Middle frontal gyrus (tissue), 1 donor: ENCODE measurements at regions not wholly inside any gene's neighbourhood (a gene's known extent, or its start where the extent isn't known, plus 50 kb on each side); places are given as distances from the start of the nearest gene placed in this dataset.

Source experiments
- DNase-seq: peaks from one replicate; pipeline ENCODE4 v3.0.0-alpha.2; 2015; ENCODE audit warnings: low spot score; ENCODE audit errors: extremely low spot score

DNA sequence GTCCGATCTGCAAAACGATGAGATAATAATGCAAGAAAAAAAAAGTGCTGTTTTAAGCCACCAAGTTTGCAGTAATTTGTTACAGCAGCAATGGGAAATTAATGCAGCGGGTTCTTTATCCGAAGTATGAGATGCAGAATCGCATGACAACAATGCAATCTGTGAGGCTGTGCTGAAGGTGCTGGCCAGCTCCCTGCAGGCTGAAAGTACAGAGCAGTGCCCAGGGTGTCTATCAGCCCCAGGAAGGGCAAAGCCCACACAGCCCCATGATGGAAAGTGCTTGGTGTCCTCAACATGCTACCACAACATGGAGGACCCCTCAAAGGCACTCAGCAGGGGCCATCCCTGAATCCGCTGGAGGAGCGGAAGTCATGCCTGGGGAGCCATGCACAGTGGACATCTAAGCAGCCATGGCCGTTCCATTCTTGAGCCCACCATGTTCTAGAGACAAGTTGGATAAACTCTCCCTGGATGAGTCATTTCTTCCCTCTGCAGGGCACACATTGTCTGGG, 199.5 kb upstream of the PFKP start:
- no peak for DNase-seq

DNA sequence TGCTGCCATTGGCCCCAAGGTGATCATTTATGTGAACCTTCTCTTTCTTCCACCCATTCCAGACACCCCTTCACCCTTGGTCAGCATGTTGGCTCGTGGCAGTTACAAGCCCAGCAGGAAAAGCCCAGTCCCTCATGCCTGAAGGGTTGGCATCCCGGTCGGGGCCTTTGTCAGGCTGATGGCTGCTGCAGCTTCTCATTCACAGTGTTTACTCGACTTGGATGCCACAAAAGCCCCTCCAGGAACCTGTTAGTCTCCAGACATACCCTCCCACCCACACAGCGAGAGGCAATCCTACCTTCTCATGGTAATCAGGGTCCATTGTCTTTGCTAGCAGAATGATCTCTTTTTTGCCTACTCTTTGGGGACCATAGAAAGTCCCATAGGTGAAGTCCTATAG, 200.8 kb upstream of the PFKP start:
- no peak for DNase-seq

DNA sequence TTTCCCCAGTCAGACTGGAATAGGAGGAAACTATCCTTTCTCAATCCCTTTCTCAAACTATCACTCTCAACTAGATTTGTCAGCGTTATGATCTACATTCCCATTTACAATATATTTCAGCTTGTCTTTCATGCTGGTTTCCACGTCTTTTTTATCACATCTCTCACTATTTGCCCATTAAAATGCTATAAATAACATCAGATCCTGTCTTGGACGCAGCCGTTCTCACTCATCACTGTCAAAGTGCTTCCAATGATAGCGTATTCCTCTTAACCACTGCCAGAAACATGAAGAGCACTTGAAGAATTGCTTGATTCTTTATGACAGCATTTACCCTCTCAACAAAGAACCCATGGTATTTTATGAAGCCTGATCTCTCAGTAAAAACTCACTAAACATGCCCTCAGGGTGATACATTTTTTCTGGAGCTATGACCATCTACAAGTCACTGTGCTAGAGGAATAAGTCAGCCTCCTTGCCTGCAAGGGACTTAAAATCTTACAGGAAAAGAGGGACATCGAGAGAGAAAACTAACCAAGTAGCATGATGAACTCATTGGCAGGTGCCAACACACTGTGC, 205.6 kb upstream of the PFKP start:
- DNase-seq, result no peak

DNA sequence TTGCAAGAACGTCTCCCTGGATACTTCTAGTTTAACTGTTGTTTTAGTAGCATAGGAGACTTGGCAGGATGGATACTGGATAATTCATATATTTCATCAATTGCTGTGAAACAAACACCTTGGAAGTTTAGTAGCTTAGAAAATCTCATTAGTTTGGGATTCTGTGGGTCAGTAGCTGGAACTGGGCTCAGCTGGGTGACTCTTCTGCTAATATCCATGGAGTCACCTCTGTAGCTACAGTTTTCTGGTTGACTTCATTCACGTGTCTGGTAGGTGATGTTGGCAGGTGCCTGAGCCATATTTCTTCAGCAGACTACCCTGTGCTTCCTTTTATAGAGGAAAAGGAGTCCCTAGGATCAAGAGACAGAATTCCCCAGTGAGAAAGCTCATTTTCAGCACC, 208.9 kb upstream of the PFKP start:
- DNase-seq, result no peak

DNA sequence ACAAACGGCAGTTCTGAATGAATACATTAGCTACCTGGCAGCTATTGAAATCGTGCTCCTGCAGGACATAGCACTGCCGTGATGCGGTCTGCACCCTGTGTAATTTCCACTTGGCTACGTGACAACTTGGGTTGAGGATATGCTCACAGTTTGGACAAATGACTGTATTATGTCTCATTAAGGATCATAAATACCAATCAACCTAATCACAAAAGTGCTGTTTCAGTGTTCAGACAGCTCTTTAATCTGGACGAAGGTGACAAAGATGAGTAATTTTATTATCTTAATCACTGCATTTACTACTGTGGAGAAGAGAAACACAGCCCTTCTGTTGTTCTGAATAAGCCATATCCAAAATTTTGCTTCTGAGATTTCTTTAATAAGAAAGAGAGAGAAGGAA, 210.8 kb upstream of the PFKP start:
- no peak for DNase-seq

DNA sequence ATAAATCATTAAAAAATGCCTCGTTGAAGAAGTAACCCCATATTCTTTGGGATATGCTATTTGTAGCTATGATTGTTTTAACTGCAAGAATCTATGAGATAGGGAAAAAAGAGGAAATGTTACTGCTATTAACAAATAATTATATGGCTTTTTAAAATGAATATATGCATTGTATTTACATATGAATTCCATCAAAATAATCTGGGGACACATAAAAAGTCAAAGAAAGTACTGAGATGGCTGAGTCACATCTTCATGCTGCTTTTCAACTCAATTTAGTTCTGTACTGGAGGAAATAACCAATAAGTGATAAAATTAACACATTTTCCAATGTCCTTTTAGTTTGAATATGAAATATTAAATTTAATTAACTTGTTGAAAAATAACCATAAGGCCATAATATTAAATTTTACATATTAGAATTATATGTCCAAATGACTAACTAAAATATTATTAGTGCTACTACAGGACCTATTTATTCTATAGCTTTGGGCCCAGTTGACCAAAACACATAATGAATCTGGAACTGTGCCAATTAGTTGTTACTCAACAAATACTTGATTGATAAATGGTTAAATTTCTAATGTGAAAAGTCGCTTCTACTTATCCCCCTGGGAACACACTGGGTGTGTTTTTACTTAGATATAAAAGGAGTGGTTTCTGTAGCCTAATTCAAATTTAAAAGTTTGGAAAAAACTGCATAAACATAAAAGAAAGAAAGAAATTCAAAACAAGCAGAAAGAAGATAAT, 214.6 kb upstream of the PFKP start:
- no peak for DNase-seq

DNA sequence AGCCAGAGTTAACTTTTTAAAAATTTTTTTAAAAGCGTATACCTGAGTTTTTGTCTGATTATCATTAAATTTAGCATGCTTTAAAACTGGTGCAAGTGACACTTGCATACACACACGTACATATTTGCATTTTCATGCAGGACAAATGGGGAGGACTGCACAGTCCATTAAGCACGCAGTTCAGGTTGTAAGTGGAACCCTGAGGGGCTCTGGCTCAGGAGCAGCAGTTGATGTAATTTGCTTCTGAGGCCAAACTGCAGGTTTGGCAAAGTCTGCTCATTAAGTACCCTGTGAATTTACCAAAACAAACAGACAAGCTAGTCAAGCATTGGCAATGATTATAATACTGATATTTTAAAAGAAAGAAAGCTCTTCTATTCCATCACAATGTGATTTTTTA, 215.8 kb upstream of the PFKP start:
- no peak for DNase-seq

DNA sequence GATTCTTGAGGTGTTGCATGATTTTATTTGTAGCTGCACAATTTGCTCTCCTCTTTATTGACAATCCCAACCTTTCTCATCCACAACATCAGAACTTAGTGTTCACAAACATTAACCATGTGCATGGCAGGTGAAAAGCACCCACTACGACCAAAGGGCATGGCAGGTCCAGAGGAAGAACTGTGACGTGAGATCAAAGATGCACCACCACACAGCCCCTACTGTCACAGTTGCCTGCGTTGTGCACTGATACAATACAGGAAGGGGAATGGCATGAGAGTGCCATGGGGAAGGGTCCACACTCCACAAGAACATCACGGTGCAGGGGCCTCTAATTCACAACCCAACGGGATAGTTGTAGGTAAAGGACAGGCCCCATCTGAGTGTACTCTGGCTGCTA, 217.1 kb upstream of the PFKP start:
- no peak for DNase-seq

DNA sequence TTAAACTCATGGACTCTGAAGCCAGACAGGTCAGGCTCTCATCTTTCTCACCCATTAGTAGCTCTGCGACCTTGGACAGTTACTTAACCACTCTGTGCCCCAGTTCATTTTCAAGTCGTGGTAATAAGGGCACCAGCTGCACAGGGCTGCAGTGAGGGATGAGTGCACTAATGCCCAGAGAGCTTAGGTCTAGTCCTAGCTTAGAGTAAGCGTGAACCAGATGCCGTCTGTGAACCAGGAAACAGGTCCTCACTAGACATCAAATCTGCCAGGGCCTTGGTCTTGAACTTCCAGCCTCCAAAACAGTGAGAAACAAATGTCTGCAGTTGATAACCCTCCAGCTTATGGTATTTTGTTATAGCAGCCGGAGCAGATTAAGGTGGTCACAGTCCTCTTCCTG, 222.4 kb upstream of the PFKP start:
- no peak for DNase-seq

DNA sequence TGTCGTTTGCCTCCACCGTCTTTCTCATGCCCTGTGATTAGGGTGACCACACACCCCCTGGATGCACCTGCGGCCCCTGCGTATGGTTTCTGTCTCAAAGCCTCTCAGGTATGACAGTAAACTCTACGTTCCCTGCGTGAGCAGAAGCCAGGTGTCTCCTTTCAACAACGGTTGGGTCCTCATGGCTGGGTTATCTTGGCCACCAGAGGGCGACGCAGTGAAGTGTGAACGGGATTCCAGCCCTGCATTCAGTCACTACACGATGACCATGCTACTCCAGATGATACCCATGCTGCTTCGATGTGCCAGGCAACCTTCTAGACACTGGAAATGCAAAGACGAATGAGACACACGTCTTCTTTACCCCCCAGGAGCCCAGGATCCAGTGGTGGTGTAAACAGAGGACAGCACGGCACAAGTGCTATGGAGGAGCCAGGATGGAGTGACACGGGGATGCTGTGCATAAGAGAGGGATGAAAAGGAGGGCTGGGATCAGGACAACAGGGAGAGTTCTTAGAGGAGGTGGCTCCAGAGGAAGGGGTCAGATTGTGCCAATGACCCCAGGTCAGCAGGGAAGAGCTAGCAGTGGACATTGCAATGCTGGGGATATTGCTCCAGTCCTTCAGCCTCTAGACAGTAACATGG, 228.1 kb upstream of the PFKP start:
- no peak for DNase-seq

DNA sequence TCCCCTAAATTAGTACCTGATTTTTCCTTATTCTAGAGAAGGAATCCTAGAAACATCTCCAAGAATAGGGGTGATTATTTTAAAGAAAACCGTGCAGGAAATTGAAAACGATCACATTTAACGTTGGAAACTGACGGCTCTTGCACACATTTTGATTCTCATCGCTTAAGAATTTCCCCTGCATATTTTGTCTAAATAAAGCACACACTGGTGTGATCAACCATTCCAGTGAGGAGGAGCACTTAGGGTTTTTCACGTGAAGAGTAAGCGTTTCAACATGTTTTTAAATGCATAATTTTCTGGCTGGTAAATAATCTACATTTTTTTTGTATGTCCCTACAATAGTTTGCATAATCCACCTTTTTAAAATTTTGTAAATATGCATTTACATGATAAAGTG, 229.7 kb upstream of the PFKP start:
- DNase-seq, result no peak

DNA sequence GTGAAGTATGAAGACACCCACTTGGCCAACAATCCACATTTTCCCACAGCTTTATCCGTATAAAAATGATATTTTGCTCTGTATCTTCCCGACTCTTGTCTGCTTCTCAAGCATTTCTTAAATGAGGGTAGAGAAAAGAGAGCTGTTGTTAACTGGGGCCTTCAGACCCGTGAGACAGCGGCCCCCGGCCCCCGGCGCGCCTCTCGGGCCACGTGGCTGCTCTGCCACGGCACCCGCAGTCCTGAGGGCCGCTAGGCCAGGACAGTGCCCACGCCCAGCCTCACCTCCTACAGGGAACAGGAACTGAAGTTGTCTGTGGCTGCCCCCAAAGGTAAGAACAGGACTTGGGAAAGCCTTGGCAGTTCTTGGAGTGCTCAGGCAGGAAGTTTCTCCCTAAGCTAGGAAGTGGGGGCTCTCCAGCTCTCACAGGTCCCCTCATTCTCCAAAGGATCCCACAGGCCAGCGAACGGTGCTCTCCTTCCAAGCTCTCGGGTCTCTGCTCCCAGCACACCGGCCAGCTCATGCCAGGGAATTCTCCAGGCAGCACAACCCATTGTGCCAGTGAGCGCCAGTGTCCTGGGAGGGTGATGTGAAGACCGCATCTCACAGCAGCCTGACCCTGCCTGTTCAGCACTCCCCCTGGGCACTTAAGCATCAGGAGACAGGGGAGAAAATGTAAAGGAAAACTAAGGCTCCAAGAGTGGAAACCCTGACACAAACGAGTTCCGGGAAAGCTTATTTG, 230.3 kb upstream of the PFKP start:
- no peak for DNase-seq

DNA sequence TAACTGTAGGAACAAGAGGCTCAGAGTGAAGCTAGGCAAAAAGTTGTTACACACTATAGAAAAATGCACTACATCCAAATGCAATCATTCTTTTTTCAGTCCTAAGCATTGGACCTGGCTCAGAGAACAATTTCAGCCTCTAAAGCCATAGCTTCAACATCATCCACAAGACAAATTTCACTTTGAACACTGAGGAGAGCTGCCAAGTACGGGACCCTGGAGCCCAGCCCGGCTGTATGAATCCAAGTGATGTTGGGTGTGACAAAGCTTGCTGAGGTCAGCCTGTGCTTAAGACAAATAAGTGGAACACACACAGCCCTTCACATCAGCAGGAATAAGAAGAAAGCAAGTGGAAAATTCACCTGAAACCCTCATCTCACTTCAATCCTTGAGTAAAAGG, 233.1 kb upstream of the PFKP start:
- no peak for DNase-seq

DNA sequence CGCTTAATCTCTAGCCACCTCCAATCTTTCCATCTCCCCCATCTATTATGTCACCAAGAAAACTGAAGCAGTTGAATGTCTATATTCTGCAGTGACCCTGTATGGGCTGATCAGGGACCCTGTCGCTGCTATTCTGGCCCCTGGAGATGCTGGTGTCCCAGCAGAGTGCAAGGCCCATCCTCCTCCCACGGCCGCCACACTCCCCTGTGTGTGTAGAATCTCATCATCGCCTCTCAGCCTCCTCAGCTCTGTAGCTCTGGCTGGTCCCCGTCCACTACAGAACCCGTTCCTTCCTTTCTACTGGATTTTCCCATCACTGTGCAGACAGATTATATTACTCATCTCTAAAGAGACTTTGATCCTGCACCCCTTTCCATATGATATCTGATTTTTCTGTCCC, 235.8 kb upstream of the PFKP start:
- DNase-seq, result no peak

DNA sequence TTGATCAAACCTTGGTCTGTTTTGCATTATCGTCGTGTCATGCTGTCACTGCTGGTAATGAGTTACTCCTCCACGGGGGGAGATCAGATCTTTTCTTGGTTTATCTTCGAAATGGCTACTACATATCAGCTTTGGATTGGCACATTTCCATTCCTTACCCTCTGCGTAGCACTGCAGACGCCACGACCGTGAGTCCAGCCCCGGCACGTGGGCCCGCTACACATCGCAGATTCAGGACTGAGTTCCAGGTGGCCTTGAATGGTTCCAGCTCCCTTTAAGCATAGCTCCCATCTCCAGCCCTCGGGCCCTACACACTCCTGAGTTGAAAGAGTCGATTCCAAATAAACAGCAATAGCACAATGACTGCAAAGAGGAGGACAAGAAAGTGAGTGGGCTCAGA, 238.6 kb upstream of the PFKP start:
- no peak for DNase-seq

DNA sequence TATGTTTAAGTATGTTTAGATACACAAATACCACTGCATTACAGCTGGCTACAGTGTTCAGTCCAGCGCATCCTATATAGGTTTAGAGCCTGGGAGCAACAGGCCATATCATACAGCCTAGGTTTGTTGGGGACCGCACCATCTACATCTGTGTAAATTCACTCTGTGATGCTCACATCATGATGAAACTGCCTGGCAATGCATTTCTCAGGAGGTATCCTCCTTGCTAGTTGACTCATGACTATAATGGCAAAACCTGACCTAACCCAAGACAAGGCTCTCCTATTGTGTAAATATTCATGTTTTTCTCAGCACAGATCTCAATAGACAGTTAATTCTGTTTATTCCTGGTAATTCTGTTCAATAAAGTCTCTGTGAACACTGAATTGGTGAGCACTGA, 240.7 kb upstream of the PFKP start:
- DNase-seq, result no peak

DNA sequence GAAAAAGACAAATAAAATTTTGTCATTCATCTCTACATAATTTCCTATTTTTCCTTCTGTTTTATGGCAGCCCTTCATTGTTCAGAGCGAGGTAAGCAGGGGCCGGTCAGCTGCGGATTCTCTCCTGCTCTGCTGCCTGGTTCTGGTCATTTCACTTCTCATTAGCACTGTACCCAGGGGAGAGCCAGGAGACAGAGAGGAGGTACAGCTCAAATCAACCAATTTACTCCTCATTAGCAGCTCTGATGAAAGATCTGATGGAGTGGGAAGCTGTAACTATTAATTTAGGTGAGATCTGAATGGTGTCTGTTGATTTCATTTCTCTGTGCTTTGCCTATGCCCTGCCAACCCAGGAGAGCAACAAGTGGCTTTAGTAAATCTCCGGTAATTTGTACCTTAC, 241.5 kb upstream of the PFKP start:
- DNase-seq, result no peak

DNA sequence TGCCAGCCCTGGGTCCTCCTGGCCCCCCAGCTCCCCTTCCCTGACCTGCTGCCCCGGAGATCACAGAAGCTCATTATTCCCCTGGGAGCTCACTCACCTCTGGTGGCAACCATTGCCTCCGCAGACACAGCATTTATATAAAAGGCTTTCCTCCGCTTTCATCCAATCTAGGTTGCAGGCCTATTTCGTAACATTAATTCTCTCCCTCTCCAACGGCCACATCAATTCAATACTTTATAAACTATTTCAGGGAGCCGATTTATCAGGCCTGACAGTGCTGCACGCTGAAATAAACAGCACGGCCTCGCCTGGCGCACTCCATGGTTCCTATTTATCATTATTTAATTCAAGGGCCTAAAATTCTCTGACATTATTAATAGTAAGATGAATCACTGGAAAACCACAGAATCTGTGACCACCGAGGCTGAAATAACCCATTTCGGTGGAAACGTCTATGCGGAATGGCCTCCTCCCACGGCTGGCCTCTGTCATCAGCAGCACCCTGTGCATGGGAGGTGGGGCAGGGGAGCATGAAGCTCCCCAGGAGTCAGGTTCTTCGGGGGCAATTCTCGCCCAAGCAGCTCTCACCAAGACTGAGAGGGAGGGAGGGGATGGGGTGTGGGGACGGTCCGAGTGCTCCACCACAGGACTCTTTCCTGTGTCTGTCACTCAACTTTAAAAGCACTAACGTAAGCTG, 249.3 kb upstream of the PFKP start:
- DNase-seq, result no peak

DNA sequence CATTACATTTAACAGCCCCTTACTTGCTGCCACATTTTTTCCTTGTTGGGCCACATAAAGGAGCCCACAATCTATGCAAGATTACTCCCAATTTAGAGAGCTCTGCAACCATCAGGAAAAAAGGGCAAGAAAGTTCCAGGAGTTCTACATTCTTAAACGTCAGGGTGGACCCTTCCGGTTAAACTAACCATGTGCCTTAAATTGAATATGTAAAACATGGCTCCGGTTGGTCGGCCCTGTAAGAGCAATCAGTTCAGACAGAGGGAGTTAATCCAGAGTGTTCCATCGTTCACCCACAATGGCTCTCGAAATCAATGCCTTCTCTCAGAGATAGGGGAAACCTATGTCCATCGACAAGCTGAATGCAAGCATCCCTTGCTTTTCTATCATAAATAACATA, 253.7 kb upstream of the PFKP start:
- DNase-seq, result no peak

DNA sequence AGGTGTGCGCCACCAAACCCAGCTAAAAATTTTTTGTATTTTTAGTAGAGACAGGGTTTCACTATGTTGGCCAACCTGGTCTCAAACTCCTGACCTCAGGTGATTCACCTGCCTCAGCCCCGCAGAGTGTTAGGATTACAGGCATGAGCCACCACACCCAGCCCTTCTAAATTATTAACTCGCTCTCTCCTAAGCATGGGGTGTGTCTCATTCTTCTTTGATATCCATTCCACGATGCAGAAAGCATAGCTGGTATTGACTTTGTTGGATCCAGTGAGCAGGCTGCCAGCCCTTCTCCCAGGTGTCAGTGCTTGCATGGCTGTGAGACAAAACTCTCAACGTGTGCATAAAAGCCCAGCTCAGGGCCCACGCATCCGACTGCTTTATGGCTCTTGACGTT, 254.1 kb upstream of the PFKP start:
- no peak for DNase-seq

DNA sequence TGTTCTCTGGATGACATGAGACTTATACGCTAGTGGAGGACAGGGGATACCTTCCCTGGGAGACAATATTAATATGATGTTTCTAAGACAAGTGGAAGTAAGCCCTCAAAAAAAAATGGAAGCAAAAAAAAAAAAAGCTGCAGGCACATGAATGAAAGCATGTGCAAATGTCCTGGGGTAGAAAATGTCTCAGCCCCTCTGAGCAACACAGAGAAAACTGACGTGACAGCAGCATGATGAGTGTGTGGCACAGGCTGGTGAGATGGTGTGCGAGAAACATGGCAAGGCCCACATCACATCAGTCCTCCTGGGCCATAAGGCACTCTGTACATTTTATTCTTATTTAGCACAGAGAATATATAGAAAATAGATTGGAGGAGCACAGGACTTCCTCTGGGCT, 254.7 kb upstream of the PFKP start:
- DNase-seq, result no peak

DNA sequence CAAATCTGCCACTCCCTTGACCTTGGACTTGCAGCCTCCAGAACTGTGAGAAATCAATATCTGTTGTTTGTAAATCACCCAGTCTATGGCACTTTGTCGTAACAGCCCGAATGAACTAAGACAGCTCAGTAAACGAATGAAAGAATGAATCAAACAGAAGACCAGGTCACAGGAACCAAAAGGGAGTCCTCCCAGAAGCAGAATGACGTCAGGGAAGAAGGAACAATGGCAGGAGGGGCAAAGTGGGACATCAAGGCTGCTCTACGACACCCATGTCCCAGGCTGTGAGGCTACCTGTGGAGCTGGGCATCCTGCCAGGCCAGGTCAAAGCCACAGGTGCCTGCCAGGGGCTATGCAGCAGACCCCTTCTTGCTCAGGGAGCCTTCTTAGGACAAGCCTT, 267.2 kb upstream of the PFKP start:
- DNase-seq, result no peak
